Lung microvascular endothelial cell (primary cell): ENCODE measurements at regions not wholly inside any gene's neighbourhood (a gene's known extent, or its start where the extent isn't known, plus 50 kb on each side); places are given as distances from the start of the nearest gene placed in this dataset.
"Not testable (repeated sequence)": the region's sequence is repeated elsewhere in the genome, so short reads cannot be mapped to it uniquely, and the experiment has no call there.

Source experiments
- DNase-seq, 2 donors: peaks; one replicate each; pipeline versions ENCODE4 v3.0.0 to v3.0.0-alpha.2; 2010; ENCODE audit warnings: low read depth in 2 of 2

DNA sequence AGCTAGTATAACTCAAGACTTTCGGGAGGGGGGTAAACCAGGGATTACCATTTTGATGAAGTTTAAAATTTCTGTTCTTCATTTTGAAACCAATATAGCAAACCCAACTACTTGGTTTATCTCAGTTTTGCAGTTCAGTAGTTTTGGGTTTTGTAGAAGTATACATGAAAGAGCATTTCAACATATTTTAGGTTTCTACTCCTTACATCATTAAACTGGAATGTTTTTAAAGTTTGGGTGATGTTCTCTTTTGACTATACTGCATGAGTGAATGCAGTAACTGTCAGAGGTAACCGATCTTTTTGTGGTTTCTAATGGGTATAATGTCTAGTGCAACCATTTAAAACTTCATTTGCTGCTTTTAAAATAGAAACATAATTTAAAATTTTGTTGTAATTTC is 248.3 kb upstream of the MAD2L1 start:
- no peak for DNase-seq

DNA sequence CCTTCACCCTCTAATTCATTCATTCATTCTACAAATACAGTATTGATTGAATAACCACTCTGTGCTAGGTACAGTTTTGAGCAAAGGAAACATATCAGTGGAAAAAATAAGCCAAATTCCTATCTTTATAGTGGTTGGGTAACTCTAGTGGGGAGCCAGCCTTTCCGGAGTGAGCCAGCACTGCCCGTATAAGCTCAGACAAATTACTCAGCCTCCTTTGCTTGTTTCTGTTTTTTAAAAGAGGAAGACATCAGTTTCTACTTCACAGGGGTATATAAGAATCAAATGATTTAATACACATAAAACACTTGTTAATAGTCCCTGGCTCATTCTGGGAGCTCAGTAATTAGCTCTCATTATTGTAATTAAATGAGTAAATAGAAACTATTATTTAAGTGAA is 238.2 kb upstream of the MAD2L1 start:
- DNase-seq: no peak

DNA sequence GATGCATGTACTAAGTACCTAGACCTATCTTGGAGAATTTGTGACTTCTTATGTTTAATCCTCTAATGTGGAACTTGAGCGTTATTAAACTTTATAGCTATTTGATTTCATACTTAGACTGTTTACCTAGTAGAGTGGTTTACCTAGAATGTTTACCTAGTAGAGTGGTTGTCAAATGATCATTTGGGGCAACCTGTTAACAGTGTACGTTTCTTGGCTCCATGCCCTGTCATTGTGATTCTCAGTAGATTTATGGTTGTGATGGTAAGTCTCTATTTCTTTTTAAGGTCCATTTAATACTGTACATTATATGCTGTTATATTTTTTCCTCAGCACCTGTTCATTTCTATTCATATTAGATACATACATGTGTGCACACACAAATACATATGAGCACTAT is 233.0 kb upstream of the MAD2L1 start:
- no peak for DNase-seq

GRCh38 chr4:120293341-120293740 is 226.7 kb upstream of the MAD2L1 start:
- no peak for DNase-seq

DNA sequence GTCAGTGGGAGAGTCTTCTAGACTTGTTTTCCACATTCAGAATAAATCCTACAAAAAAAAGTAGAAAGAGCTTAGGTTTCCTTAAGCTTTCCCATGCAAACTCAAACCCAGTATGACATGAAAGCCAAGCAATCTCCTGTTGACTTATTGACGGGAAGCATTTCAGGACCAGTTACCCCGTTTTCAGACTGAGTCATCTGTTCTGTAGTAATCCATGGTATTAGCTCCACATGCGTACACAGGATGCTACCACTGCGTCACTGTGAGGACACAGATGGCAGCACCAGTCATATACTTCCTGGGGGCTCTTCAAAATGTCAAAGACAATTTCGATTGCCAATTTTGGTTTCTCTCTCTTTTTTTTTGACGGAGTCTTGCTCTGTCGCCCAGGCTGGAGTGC is 224.9 kb upstream of the MAD2L1 start:
- DNase-seq: no peak

GRCh38 chr4:120290553-120290952 is 223.9 kb upstream of the MAD2L1 start:
- no peak for DNase-seq

DNA sequence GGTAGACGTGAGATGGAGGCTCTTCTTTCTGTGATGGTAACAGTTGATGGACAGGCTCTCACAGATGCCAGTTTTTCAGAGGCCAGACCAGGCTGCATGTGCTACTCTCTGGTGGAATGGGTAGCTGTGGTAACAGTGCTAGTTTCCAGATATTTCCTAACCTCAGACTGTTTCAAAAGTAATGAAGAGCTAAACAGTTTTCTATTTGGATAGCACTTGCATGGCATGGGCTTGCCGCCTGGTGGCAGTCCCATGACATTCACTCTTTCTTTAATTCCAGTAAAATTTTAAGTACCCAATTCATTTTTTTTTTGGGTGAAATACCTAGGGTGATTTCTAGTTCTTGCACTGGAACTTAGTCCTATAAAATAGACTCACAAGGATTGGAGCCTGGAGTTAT is 220.2 kb upstream of the MAD2L1 start:
- DNase-seq: peak in 1 of 2 donors; percentile 2

GRCh38 chr4:120281581-120281980 is 214.9 kb upstream of the MAD2L1 start:
- DNase-seq: no peak

DNA sequence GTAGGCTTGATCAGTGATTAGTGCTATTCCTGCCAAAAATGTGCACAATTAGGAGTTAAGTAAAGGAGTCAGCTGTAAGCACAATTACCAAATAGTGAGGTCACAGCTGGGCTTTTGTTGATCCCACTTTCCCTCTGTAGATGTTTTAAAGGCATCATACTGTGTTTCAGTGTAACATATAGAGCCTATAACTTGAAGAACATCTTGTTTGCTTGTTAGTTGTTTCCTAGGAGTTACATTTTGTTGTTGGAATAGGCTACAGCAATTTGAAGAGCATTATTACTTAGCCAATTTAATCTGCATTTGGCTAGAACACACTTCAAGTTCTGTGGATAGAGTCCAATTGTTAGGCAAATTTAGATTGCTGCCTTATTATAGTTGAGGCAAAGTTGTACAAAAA is 210.7 kb upstream of the MAD2L1 start:
- no peak for DNase-seq

GRCh38 chr4:120266602-120267001 is 200.0 kb upstream of the MAD2L1 start:
- DNase-seq: no peak

GRCh38 chr4:120263618-120264017 is 197.0 kb upstream of the MAD2L1 start:
- DNase-seq: no peak

- DNase-seq: no peak
Measured at GRCh38 chr4:120261117-120261516, 194.5 kb upstream of the MAD2L1 start.

DNA sequence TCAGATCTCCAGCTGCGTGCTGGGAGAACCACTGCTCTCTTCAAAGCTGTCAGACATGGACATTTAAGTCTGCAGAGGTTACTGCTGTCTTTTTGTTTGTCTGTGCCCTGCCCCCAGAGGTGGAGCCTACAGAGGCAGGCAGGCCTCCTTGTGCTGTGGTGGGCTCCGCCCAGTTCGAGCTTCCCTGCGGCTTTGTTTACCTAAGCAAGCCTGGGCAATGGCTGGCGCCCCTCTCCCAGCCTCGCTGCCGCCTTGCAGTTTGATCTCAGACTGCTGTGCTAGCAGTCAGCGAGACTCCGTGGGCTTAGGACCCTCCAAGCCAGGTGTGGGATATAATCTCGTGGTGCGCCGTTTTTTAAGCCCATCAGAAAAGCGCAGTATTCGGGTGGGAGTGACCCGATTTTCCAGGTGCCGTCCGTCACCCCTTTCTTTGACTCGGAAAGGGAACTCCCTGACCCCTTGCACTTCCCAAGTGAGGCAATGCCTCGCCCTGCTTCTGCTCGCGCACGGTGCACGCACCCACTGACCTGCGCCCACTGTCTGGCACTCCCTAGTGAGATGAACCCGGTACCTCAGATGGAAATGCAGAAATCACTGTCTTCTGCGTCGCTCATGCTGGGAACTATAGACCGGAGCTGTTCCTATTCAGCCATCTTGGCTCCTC is 189.6 kb upstream of the MAD2L1 start:
- not testable (repeated sequence) for DNase-seq

- no peak for DNase-seq
Measured at GRCh38 chr4:120238277-120238973, 171.8 kb upstream of the MAD2L1 start.

- no peak for DNase-seq
Measured at GRCh38 chr4:120236873-120237272, 170.2 kb upstream of the MAD2L1 start.

GRCh38 chr4:120232050-120232449 is 165.4 kb upstream of the MAD2L1 start:
- no peak for DNase-seq

GRCh38 chr4:120228086-120228485 is 161.4 kb upstream of the MAD2L1 start:
- no peak for DNase-seq

DNA sequence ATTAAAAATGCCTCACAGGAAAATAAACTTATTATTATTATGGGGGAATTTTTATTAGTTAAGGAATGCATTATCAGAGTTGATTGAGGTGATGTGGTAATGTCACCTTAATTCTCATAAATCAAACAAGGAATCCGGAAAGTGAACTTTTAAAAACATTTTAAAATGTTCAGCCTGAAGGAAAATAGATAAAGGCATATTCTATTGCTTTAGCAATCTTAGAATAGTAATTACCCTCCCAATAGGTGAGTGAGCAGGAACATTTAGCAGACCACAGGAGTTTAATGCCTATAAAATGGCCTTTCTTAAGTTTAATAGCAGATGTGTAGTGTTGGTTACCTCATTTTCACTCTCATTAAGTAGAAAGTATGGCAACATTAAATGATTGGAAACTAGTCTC is 160.9 kb upstream of the MAD2L1 start:
- no peak for DNase-seq

DNA sequence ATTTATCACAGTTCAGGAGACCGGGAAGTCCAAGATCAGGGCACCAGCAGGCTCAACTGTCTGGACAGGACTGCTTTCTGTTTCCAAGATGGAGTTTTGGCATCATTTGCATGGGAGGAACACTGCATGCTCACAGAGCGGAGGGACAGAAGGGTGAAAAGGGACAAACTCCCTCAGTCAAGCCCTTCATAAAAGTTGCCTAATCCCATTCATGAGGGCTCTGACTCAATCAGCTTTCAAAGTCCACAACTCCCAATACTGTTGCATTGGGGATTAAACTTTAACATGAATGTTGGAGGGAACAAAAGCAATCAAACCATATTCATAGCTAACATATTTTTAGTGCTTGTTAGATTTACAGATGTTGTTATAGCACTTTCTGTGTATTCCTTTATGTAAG is 158.9 kb upstream of the MAD2L1 start:
- no peak for DNase-seq

- DNase-seq: no peak
Measured at GRCh38 chr4:120218981-120219380, 152.3 kb upstream of the MAD2L1 start.

DNA sequence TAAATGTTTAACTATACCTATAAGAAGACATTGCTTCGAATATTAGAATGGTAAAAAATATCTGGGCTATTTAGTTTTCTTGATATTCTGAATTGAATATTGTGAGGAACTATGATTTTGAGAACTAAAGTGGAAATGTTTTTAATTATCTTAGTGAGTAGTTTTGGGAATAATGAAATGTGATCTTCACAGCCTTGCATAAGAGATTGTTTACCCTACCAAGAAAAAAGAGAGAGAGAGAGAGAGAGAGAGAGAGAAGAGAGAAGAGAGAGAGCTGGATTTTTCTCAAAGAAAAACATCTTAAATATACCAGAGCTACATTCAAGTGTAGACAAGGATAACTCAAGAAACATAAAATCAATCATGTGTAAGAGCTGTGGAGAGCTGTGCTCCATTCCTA is 148.7 kb upstream of the MAD2L1 start:
- DNase-seq: no peak

DNA sequence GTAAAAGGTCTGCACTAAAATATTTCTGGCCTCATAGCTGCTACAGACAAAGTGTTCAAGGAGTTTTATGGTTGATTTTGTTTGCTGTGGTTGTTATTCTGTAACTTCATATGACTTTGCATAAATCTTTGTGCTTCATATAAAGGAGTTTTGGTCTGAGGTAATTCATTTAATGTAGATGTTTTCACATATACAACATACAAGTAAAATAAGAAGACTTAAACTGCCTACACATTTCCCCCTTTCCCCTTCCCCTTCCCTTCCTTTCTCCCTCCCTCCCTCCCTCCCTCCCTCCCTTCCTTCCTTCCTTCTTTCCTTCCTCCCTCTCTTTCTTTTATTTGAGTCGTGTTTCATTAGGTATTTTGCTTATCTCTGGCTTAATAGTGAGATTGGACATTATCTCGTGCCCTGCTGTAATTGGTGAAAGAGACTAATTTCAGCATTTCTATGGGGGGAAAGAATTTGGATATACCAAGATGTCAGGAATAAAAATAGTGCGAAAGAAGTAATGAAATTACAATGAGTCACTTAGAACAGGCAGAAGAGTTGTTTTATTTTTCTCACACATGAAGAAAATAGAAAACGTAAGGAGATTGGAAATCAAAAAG is 144.9 kb upstream of the MAD2L1 start:
- no peak for DNase-seq

DNA sequence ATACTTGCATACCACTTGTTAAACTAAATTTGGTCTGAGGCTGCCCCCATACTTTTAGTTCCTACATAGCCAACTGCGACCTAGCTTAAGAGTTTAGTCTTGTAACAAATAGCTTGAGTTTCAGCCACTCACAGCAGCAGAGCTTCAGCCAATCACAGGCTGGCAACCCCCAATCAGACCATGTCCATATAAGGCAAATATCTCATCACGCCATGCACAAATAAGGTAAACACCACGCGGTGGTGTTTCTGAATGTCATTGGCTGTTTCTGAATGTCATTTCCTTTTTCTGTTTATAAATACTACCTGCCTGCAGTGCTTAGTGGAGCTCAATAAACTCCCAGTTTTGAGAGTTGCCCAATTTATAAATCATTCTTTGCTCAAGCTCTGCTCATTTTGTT is 143.1 kb upstream of the MAD2L1 start:
- DNase-seq: no peak
